ENCODE measurements at regions not wholly inside any gene's neighbourhood (a gene's known extent, or its start where the extent isn't known, plus 50 kb on each side); places are given as distances from the start of the nearest gene placed in this dataset.

GRCh38 chr1:4052657-4053056 is 152.6 kb upstream of the C1orf174 start:
- no peak for ATAC-seq
- no peaks in the 10 kb centered on the region for H3K9me3 ChIP-seq
- no peak overlapping the region for H3K27ac ChIP-seq
- H3K4me3 ChIP-seq = no peak overlapping the region
- H3K36me3 ChIP-seq = no peaks in the 10 kb centered on the region
- TF ChIP-seq EP300 (IDR thresholded peaks at IDR 0.05) (no peak), CTCF (IDR thresholded peaks at IDR 0.05) (no peak), POLR2AphosphoS5 (IDR thresholded peaks at IDR 0.05) (no peak), POLR2A (IDR thresholded peaks at IDR 0.05) (no peak)
- peaks cover 86% of the 10 kb centered on the region for H3K27me3 ChIP-seq
- WGBS, 2 donors (ENCODE audit: low coverage in 1 of 2) = 74 to 79% methylated on average over 5 to 6 of the region's 6 CpGs
- H3K4me1 ChIP-seq = no peaks in the 10 kb centered on the region

- ATAC-seq = no peak
- whole genome bisulfite sequencing, 2 donors (ENCODE audit: low coverage in 1 of 2) = 84 to 93% methylated on average over 3 to 4 of the region's 8 CpGs
- TF ChIP-seq POLR2AphosphoS5 (IDR thresholded peaks at IDR 0.05) (no peak), POLR2A (IDR thresholded peaks at IDR 0.05) (no peak), EP300 (IDR thresholded peaks at IDR 0.05) (no peak), CTCF (IDR thresholded peaks at IDR 0.05) (no peak)
Observed at GRCh38 chr1:4053160-4053748, 153.2 kb upstream of the C1orf174 start.

GRCh38 chr1:4053774-4054173 is 153.7 kb upstream of the C1orf174 start:
- Histone ChIP-seq H3K4me1 (no peaks in the 10 kb centered on the region), H3K9me3 (no peaks in the 10 kb centered on the region), H3K36me3 (no peaks in the 10 kb centered on the region), H3K4me3 (no peak overlapping the region), H3K27ac (no peak overlapping the region), H3K27me3 (peaks cover 87% of the 10 kb centered on the region)
- 100% methylated on average over 1 of the region's 5 CpGs; no CpG with 5 or more reads in 1 of the 2 donors for WGBS, 2 donors (ENCODE audit: low coverage in 1 of 2)
- ATAC-seq = no peak
- no peak for TF ChIP-seq POLR2AphosphoS5 (IDR thresholded peaks at IDR 0.05)
- no peak for TF ChIP-seq POLR2A (IDR thresholded peaks at IDR 0.05)
- TF ChIP-seq CTCF (IDR thresholded peaks at IDR 0.05) = no peak
- TF ChIP-seq EP300 (IDR thresholded peaks at IDR 0.05) = no peak

More at GRCh38 chr1:4053160-4053748, 153.2 kb upstream of the C1orf174 start:
- Histone ChIP-seq H3K9me3 (no peaks in the 10 kb centered on the region), H3K27ac (no peak overlapping the region), H3K4me1 (no peaks in the 10 kb centered on the region), H3K27me3 (peaks cover 86% of the 10 kb centered on the region), H3K36me3 (no peaks in the 10 kb centered on the region), H3K4me3 (no peak overlapping the region)

DNA sequence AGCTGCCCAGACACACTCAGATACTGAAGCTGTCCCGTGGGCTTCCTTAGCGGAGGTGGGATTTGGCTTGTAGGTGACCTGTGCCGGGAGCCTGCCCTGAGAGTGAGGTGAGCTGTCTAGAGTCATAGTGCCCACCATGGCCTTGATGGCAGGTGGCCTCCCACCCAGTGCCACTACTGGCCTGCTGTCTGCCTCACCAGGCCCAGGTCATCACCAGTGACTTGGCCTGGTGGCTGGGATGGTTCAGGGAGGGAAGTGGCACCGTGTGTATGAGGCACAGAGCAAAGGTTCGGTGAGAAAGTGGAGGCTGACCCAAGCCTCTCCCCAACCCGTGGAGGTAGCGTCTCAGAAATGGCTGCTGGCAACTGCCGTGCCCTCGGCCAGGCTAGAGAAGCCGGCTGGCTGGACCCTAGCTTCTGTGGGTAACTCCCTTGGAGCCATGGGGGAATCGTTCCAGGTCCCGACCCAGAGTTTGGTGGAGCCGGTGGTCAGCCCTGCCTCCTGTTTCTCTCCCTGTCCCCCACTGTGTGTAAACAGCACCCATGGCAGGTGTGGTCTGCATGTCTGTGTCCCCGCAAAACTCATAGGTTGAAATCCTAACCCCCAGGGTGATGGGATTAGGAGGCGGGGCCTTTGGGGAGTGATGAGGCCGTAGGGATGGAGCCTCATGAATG is 155.4 kb upstream of the C1orf174 start:
- WGBS, 2 donors (ENCODE audit: low coverage in 1 of 2) = 60% methylated on average over 1 of the region's 16 CpGs; no CpG with 5 or more reads in 1 of the 2 donors
- Histone ChIP-seq H3K4me3 (no peak overlapping the region), H3K36me3 (no peaks in the 10 kb centered on the region), H3K9me3 (no peaks in the 10 kb centered on the region), H3K4me1 (no peaks in the 10 kb centered on the region), H3K27ac (no peak overlapping the region), H3K27me3 (peaks cover 78% of the 10 kb centered on the region)
- TF ChIP-seq CTCF (IDR thresholded peaks at IDR 0.05) = no peak
- no peak for TF ChIP-seq EP300 (IDR thresholded peaks at IDR 0.05)
- no peak for TF ChIP-seq POLR2A (IDR thresholded peaks at IDR 0.05)
- no peak for TF ChIP-seq POLR2AphosphoS5 (IDR thresholded peaks at IDR 0.05)
- no peak for ATAC-seq

DNA sequence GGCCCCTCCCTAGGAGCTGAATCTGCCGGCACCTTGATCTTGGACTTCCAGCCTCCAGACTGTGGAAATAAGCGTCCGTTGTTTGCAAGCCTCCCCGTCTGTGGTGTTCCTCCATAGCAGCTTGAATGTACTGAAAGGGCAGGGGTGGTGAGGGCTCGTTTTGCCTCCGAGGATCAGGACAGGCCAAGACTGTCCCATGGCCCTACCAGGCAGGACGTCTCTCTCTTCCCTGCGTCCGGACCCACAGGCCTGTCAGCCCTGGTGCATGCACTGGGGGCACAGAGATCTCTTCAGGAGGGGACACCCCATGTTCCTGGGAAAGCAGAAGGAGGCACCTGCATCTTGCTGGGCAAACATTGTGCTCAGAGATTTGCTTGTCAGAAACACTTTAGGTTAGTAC is 156.3 kb upstream of the C1orf174 start:
- H3K36me3 ChIP-seq = no peaks in the 10 kb centered on the region
- no peak overlapping the region for H3K27ac ChIP-seq
- no peak overlapping the region for H3K4me3 ChIP-seq
- H3K27me3 ChIP-seq = peaks cover 70% of the 10 kb centered on the region
- no peak for ATAC-seq
- 80 to 100% methylated on average over 1 to 4 of the region's 9 CpGs for WGBS, 2 donors (ENCODE audit: low coverage in 1 of 2)
- no peaks in the 10 kb centered on the region for H3K9me3 ChIP-seq
- H3K4me1 ChIP-seq = no peaks in the 10 kb centered on the region
- TF ChIP-seq CTCF (IDR thresholded peaks at IDR 0.05) (no peak), POLR2A (IDR thresholded peaks at IDR 0.05) (no peak), POLR2AphosphoS5 (IDR thresholded peaks at IDR 0.05) (no peak), EP300 (IDR thresholded peaks at IDR 0.05) (no peak)
